ENCODE measurements at regions not wholly inside any gene's neighbourhood (a gene's known extent, or its start where the extent isn't known, plus 50 kb on each side); places are given as distances from the start of the nearest gene placed in this dataset.

GRCh38 chr16:5461141-5461540 is 363.5 kb upstream of the EEF2KMT start:
- Histone ChIP-seq H3K9me3 (no peaks in the 10 kb centered on the region), H3K27me3 (no peaks in the 10 kb centered on the region), H3K4me3 (no peak overlapping the region), H3K27ac (no peak overlapping the region), H3K4me1 (no peaks in the 10 kb centered on the region), H3K36me3 (replicated peaks in 1 of 2; ENCODE audit: insufficient read depth in 1 of 2, low read depth in 2 of 2) (no peaks in the 10 kb centered on the region)
- TF ChIP-seq POLR2A (IDR thresholded peaks at IDR 0.05), result no peak
- TF ChIP-seq, protein P1, sequence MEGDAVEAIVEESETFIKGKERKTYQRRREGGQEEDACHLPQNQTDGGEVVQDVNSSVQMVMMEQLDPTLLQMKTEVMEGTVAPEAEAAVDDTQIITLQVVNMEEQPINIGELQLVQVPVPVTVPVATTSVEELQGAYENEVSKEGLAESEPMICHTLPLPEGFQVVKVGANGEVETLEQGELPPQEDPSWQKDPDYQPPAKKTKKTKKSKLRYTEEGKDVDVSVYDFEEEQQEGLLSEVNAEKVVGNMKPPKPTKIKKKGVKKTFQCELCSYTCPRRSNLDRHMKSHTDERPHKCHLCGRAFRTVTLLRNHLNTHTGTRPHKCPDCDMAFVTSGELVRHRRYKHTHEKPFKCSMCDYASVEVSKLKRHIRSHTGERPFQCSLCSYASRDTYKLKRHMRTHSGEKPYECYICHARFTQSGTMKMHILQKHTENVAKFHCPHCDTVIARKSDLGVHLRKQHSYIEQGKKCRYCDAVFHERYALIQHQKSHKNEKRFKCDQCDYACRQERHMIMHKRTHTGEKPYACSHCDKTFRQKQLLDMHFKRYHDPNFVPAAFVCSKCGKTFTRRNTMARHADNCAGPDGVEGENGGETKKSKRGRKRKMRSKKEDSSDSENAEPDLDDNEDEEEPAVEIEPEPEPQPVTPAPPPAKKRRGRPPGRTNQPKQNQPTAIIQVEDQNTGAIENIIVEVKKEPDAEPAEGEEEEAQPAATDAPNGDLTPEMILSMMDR (IDR thresholded peaks at IDR 0.05), result no peak
- no peak for ATAC-seq
- intact Hi-C loops (cut with DNase I), result no loop called here
- 42 to 43% methylated on average over 8 of the region's 8 CpGs for WGBS, 2 donors
- DNase-seq, result no peak

DNA sequence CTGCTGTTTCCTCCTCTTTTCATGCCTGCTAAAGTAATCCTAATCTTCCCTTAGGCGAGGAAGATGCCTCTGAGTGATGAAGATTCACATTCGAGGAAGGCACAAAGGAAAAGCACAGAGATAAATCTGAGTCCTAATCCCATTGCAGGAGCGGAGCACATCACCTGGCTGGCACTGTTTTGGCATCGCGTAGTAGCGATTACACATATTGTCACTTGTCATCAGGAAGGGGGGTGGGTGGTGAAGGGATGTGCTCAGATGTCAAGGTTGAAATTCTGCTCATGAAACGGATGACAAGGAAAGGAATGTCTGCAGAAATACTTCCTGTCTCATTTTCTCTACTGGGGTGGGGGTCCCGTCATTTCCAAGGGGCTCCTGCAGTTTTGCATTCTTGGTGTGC is 363.1 kb upstream of the EEF2KMT start:
- TF ChIP-seq, protein P1 (IDR thresholded peaks at IDR 0.05), result no peak
- no peak for TF ChIP-seq POLR2A (IDR thresholded peaks at IDR 0.05)
- H3K4me1 ChIP-seq, result no peaks in the 10 kb centered on the region
- no peaks in the 10 kb centered on the region for H3K36me3 ChIP-seq (replicated peaks in 1 of 2; ENCODE audit: insufficient read depth in 1 of 2, low read depth in 2 of 2)
- H3K9me3 ChIP-seq, result no peaks in the 10 kb centered on the region
- no peak overlapping the region for H3K27ac ChIP-seq
- intact Hi-C loops (cut with DNase I), result no loop called here
- no peak overlapping the region for H3K4me3 ChIP-seq
- no peaks in the 10 kb centered on the region for H3K27me3 ChIP-seq
- ATAC-seq (no peak), DNase-seq (no peak)
- 53 to 57% methylated on average over 8 of the region's 8 CpGs for WGBS, 2 donors

- Histone ChIP-seq H3K9me3 (no peaks in the 10 kb centered on the region), H3K4me1 (no peaks in the 10 kb centered on the region), H3K27ac (no peak overlapping the region), H3K36me3 (replicated peaks in 1 of 2; ENCODE audit: insufficient read depth in 1 of 2, low read depth in 2 of 2) (no peaks in the 10 kb centered on the region), H3K4me3 (no peak overlapping the region), H3K27me3 (no peaks in the 10 kb centered on the region)
- intact Hi-C loops (cut with DNase I), result no loop called here
- WGBS, 2 donors, result 51 to 65% methylated on average over 6 of the region's 6 CpGs
- no peak for DNase-seq
- ATAC-seq, result no peak
- TF ChIP-seq, protein P1 (IDR thresholded peaks at IDR 0.05), result no peak
- no peak for TF ChIP-seq POLR2A (IDR thresholded peaks at IDR 0.05)
Observed at GRCh38 chr16:5459863-5460262, 362.3 kb upstream of the EEF2KMT start.

DNA sequence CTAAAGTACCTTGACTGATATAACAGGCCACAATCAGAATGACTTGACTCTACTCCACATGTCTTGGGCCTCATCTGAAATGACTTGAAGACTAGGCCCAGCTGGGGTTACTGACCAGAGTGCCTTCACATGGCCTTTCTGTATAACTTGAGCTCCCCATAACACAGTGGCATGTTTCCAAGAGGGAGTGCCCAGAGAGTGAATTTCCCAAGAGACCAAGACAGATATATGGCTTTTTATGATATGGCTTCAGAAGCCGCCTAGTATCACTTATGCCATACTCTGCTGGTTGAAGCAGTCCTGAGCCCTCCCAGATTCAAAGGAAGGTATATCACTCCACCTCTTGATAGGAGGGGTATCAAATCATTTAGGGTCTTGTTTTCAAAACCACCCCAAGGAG is 357.5 kb upstream of the EEF2KMT start:
- H3K27ac ChIP-seq, result no peak overlapping the region
- no peaks in the 10 kb centered on the region for H3K36me3 ChIP-seq (replicated peaks in 1 of 2; ENCODE audit: insufficient read depth in 1 of 2, low read depth in 2 of 2)
- no peaks in the 10 kb centered on the region for H3K27me3 ChIP-seq
- H3K4me3 ChIP-seq, result no peak overlapping the region
- no peaks in the 10 kb centered on the region for H3K9me3 ChIP-seq
- WGBS, 2 donors, result 87 to 92% methylated on average over 1 of the region's 1 CpG
- TF ChIP-seq, protein P1 (IDR thresholded peaks at IDR 0.05), result no peak
- TF ChIP-seq POLR2A (IDR thresholded peaks at IDR 0.05), result no peak
- no peak for DNase-seq
- no peak for ATAC-seq
- intact Hi-C loops (cut with DNase I), result no loop called here
- no peaks in the 10 kb centered on the region for H3K4me1 ChIP-seq

- TF ChIP-seq, protein P1 (IDR thresholded peaks at IDR 0.05), result no peak
- TF ChIP-seq POLR2A (IDR thresholded peaks at IDR 0.05), result no peak
- no peaks in the 10 kb centered on the region for H3K36me3 ChIP-seq (replicated peaks in 1 of 2; ENCODE audit: insufficient read depth in 1 of 2, low read depth in 2 of 2)
- ATAC-seq, result no peak
- no peaks in the 10 kb centered on the region for H3K4me1 ChIP-seq
- H3K4me3 ChIP-seq, result no peak overlapping the region
- H3K27me3 ChIP-seq, result no peaks in the 10 kb centered on the region
- intact Hi-C loops (cut with DNase I), result no loop called here
- no peaks in the 10 kb centered on the region for H3K9me3 ChIP-seq
- no peak overlapping the region for H3K27ac ChIP-seq
- no peak for DNase-seq
Observed at GRCh38 chr16:5454349-5454748, 356.8 kb upstream of the EEF2KMT start.
